ENCODE measurements at regions not wholly inside any gene's neighbourhood (a gene's known extent, or its start where the extent isn't known, plus 50 kb on each side); places are given as distances from the start of the nearest gene placed in this dataset.

DNA sequence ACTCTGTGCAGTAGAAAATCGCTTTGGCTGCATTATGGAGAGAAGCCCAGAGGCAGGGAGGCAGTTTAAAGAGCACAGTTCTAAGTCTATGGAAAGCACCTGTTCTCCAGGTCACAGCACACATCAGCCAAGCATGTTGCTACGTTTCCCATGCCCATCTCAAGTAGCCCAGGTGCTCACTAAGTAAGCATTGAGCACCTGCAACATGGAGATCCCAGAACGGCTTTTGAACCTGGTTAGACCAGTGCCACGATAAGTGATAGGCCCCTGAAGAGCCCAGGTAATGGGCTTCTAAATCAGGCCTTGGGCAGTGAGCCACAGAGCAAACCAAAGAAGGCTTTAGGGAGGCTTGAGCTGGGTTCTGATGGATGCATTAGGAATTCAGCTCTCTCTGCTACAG, 186.2 kb downstream of the C1orf94 start:
- no peaks in the 10 kb centered on the region for H3K27me3 ChIP-seq (replicated peaks; ENCODE audit: control insufficient read depth, insufficient read depth, low read length)
- TF ChIP-seq, protein P1, sequence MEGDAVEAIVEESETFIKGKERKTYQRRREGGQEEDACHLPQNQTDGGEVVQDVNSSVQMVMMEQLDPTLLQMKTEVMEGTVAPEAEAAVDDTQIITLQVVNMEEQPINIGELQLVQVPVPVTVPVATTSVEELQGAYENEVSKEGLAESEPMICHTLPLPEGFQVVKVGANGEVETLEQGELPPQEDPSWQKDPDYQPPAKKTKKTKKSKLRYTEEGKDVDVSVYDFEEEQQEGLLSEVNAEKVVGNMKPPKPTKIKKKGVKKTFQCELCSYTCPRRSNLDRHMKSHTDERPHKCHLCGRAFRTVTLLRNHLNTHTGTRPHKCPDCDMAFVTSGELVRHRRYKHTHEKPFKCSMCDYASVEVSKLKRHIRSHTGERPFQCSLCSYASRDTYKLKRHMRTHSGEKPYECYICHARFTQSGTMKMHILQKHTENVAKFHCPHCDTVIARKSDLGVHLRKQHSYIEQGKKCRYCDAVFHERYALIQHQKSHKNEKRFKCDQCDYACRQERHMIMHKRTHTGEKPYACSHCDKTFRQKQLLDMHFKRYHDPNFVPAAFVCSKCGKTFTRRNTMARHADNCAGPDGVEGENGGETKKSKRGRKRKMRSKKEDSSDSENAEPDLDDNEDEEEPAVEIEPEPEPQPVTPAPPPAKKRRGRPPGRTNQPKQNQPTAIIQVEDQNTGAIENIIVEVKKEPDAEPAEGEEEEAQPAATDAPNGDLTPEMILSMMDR (IDR thresholded peaks at IDR 0.05; ENCODE audit: insufficient read depth, low read length, poor library complexity, severe bottlenecking), result no peak
- no peaks in the 10 kb centered on the region for H3K36me3 ChIP-seq (ENCODE audit: control insufficient read depth, insufficient read depth, low read length)
- no peak for DNase-seq (ENCODE audit: extremely low read depth, insufficient read length)
- no peak overlapping the region for H3K4me3 ChIP-seq (replicated peaks; ENCODE audit: low read depth, low read length)

DNA sequence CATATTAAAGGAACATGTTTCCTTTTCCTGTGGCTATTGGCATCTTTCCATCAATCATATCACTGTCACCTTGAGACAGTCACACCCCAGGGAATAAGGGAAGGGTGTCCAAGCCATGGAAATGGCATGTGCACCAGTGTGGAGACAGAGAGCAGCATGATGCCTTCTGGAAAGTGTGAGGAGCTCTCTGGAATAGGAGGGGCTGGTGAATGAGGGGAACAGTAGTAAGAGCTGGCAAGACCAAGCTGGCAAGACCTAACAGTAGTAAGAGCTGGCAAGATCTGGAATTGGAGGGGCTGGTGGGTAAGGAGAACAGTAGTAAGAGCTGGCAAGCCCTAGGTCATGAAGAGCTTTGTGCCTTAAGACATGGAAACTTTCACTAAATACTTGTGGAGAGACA, 186.7 kb downstream of the C1orf94 start:
- no peak overlapping the region for H3K4me3 ChIP-seq (replicated peaks; ENCODE audit: low read depth, low read length)
- TF ChIP-seq, protein P1 (IDR thresholded peaks at IDR 0.05; ENCODE audit: insufficient read depth, low read length, poor library complexity, severe bottlenecking), result no peak
- no peaks in the 10 kb centered on the region for H3K27me3 ChIP-seq (replicated peaks; ENCODE audit: control insufficient read depth, insufficient read depth, low read length)
- DNase-seq (ENCODE audit: extremely low read depth, insufficient read length), result no peak
- H3K36me3 ChIP-seq (ENCODE audit: control insufficient read depth, insufficient read depth, low read length), result no peaks in the 10 kb centered on the region

DNA sequence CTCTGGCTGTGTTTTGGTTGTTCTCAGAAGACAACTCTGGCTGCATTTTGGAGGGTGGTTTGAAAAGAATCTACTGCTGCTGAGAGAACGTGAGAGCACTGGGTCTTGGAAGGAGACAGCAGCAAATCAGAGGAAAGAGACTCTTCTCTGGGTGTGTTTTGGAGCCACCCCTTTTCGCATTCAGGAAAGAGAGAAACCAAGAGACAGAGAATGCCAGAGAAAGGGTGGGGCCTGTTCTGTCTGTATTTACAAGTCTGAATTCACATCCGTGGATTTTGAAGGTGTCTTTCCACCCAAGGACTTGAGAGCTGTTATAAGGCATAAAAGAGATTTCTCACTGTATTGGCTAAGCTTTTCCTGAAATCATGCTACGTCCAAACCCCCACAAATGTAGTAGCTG, 187.2 kb downstream of the C1orf94 start:
- no peaks in the 10 kb centered on the region for H3K27me3 ChIP-seq (replicated peaks; ENCODE audit: control insufficient read depth, insufficient read depth, low read length)
- no peak overlapping the region for H3K4me3 ChIP-seq (replicated peaks; ENCODE audit: low read depth, low read length)
- DNase-seq (ENCODE audit: extremely low read depth, insufficient read length), result no peak
- TF ChIP-seq, protein P1 (IDR thresholded peaks at IDR 0.05; ENCODE audit: insufficient read depth, low read length, poor library complexity, severe bottlenecking), result no peak
- no peaks in the 10 kb centered on the region for H3K36me3 ChIP-seq (ENCODE audit: control insufficient read depth, insufficient read depth, low read length)

DNA sequence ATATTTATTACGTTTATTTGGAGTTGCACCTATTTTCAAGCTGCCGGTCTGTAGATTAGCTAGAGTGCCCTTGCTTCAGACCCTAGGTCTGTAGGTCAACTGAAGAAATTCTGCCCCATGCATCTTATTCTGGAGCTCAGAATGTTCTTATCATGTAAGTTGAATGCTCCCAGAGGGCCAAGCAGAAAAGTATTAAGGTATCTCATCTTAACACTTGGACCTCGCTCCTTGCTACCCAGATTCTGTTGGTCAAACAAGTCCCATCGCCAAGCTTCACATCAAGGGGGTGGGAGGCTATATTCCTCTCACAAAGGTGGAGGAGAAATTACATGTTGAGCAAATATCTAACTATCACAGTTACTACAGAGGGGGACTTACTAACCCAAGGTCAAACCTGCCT, 187.7 kb downstream of the C1orf94 start:
- no peak for DNase-seq (ENCODE audit: extremely low read depth, insufficient read length)
- Histone ChIP-seq H3K36me3 (ENCODE audit: control insufficient read depth, insufficient read depth, low read length) (no peaks in the 10 kb centered on the region), H3K4me3 (replicated peaks; ENCODE audit: low read depth, low read length) (no peak overlapping the region), H3K27me3 (replicated peaks; ENCODE audit: control insufficient read depth, insufficient read depth, low read length) (no peaks in the 10 kb centered on the region)
- TF ChIP-seq, protein P1 (IDR thresholded peaks at IDR 0.05; ENCODE audit: insufficient read depth, low read length, poor library complexity, severe bottlenecking), result no peak

DNA sequence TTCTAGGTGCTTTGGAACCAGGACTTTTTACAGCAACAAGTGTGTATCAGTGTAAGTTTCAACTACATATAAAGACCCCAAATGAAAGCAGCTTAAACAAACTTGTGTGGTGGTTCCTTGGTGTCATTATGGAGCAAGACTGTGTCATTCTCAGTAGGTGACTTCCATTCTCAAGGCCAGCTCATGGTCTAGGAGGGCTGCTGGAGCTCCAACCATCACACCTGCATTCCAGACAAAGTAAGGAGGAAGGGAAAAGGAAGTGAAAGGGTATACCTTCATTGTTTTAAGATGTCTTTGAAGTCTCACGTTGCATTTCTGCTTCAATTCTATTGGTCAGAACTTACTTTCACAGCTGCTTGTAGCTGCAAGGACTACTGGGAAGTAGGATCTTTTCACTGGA, 188.6 kb downstream of the C1orf94 start:
- TF ChIP-seq, protein P1 (IDR thresholded peaks at IDR 0.05; ENCODE audit: insufficient read depth, low read length, poor library complexity, severe bottlenecking), result no peak
- Histone ChIP-seq H3K36me3 (ENCODE audit: control insufficient read depth, insufficient read depth, low read length) (no peaks in the 10 kb centered on the region), H3K27me3 (replicated peaks; ENCODE audit: control insufficient read depth, insufficient read depth, low read length) (no peaks in the 10 kb centered on the region), H3K4me3 (replicated peaks; ENCODE audit: low read depth, low read length) (no peak overlapping the region)
- no peak for DNase-seq (ENCODE audit: extremely low read depth, insufficient read length)

Data from GM06990 (cell line).